Mesothelial cell of epicardium (in vitro differentiated cells): ENCODE measurements at regions not wholly inside any gene's neighbourhood (a gene's known extent, or its start where the extent isn't known, plus 50 kb on each side); places are given as distances from the start of the nearest gene placed in this dataset.
"Not testable (repeated sequence)": the region's sequence is repeated elsewhere in the genome, so short reads cannot be mapped to it uniquely, and the experiment has no call there.

Experiments used
- DNase-seq, 2 experiments: peaks; one replicate each; pipeline ENCODE4 v3.0.0; 2021; ENCODE audit warnings: low spot score in 2 of 2; ENCODE audit not compliant: unreplicated experiment in 2 of 2
- H3K27ac Mint-ChIP-seq: 2 replicates; pipeline ENCODE4 v1.8.0; 2021; ENCODE audit warnings: mixed read lengths
- H3K27me3 Mint-ChIP-seq: 2 replicates; pipeline ENCODE4 v1.8.0; 2021; ENCODE audit warnings: low read depth, mixed read lengths
- H3K36me3 Mint-ChIP-seq: 2 replicates; pipeline ENCODE4 v1.8.0; 2021; ENCODE audit warnings: mixed read lengths
- H3K4me1 Mint-ChIP-seq: 2 replicates; pipeline ENCODE4 v1.8.0; 2021; ENCODE audit warnings: mixed read lengths
- H3K4me3 Mint-ChIP-seq: 2 replicates; pipeline ENCODE4 v1.8.0; 2021; ENCODE audit warnings: mild to moderate bottlenecking, moderate library complexity, mixed read lengths
- H3K9me3 Mint-ChIP-seq: 2 replicates; pipeline ENCODE4 v1.8.0; 2021; ENCODE audit warnings: mixed read lengths
- TF ChIP-seq, protein P1 (sequence below): fragments of 200-600 bp; sonication (generic); IDR thresholded peaks from one replicate; pipeline ENCODE4 v1.5.0; 2021; ENCODE audit warnings: antibody characterized with exemption; ENCODE audit not compliant: unreplicated experiment

DNA sequence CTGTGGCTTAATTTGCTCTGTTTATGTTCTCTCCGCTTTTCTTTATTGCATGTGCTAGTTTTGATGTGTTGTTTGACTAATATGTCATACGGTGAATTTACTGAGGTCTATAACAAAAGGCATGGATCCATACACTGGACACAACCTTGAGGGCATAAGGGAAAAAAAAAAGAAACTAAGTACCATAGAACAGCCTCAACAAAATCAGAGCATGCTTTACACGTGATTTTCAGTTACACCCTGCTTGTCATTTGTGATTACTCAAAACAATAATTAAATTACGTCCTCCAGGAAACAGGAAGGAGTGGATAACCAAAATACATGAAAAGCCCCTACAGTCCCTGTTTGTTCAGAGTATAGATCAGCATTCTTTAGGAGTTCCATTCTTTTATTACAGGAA is 150.5 kb downstream of the CRPPA start:
- no peak for DNase-seq
- Mint-ChIP-seq H3K4me3 (no peak overlapping the region), H3K36me3 (no peaks in the 10 kb centered on the region), H3K27ac (peak overlapping the region; percentile 83), H3K27me3 (no peaks in the 10 kb centered on the region), H3K9me3 (peaks cover 3% of the 10 kb centered on the region), H3K4me1 (peaks cover 38% of the 10 kb centered on the region)
- TF ChIP-seq, protein P1, sequence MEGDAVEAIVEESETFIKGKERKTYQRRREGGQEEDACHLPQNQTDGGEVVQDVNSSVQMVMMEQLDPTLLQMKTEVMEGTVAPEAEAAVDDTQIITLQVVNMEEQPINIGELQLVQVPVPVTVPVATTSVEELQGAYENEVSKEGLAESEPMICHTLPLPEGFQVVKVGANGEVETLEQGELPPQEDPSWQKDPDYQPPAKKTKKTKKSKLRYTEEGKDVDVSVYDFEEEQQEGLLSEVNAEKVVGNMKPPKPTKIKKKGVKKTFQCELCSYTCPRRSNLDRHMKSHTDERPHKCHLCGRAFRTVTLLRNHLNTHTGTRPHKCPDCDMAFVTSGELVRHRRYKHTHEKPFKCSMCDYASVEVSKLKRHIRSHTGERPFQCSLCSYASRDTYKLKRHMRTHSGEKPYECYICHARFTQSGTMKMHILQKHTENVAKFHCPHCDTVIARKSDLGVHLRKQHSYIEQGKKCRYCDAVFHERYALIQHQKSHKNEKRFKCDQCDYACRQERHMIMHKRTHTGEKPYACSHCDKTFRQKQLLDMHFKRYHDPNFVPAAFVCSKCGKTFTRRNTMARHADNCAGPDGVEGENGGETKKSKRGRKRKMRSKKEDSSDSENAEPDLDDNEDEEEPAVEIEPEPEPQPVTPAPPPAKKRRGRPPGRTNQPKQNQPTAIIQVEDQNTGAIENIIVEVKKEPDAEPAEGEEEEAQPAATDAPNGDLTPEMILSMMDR: no peak

DNA sequence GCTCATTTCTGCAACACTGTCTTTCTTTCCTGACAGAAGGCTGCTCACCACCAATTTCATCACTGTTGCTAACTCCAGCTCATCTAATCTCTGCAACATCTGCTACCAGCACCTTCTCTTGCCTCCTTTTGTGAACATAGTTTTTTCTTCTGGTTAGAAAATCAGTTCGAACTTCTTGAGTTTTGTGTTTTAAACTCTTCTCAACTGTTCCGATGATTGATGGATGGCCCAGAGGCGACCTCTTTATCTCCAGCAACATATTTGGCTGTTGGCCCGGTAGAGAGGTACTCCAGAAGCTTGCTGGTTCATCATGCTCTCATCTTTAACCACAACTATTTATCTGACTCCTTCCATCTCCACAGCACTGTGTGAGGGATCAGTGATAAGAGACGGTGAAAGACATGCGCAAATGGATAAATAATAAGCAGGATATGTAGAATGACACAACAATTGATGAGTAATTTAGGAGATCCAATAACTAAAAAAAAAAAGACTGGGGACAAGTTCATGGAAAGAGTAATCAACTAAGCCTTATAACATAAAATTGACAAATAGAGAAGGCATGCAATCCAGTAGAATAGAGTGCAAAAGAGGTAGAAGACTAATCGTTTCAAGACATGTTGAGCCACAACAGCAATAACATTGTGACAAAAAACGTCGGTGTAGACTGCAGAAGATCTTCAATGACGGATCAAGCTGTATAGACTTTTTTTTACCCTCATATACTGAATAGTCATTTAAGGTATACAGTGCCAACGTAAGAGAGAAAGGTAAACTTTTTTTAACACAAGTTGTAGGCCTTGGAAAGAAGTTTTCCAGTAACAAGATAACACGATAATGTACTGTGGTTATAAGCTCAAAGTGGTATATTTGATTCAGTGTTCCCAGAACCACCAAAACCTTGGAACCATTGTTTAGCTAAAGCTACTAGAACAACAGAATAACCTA is 152.2 kb downstream of the CRPPA start:
- no peak overlapping the region for H3K4me3 Mint-ChIP-seq
- H3K36me3 Mint-ChIP-seq: no peaks in the 10 kb centered on the region
- TF ChIP-seq, protein P1: no peak
- DNase-seq: peak in 1 of 2 experiments; percentile 45
- H3K9me3 Mint-ChIP-seq: peaks cover 3% of the 10 kb centered on the region
- peak overlapping the region; percentile 74 for H3K27ac Mint-ChIP-seq
- peaks cover 38% of the 10 kb centered on the region for H3K4me1 Mint-ChIP-seq
- H3K27me3 Mint-ChIP-seq: no peaks in the 10 kb centered on the region

DNA sequence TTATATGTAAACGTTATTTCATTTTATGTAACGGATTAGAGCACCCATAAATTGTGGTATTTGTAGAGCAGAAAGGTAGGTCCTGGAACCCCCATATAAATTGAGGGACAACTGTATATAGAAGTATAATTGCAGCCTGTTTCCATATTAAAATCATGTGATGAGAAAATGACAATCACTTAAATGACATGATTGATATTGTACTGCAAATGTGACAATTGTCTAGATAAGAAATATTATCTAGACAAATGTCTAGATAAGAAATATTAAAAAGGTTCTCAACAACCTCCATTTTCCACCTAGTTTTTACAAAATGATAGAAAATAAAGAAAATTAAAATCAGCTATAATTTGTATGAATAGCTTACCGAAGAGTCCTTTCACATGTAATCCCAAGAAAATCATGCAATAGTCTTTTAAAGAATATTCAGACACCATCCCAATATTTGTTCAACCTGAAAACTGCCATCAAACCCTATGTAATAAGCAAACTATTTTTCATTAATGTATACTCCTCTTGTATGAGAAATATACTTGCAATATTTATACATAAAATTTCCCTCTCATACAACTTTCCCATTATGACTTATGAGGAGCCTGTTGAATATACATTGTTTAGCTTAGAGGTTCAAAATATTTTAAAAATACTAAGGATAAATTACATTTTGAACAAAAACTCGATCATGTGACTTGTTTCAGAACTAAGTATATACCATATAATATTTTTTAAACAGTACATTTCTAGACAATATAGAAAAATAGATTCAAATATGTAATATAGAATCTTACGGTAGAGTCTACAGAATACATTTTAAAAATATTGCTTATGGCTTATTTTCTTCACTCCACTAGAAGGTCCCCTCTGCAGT is 153.2 kb downstream of the CRPPA start:
- peak overlapping the region; percentile 74 for H3K27ac Mint-ChIP-seq
- peaks cover 35% of the 10 kb centered on the region for H3K4me1 Mint-ChIP-seq
- H3K27me3 Mint-ChIP-seq: no peaks in the 10 kb centered on the region
- TF ChIP-seq, protein P1: no peak
- no peaks in the 10 kb centered on the region for H3K36me3 Mint-ChIP-seq
- DNase-seq: no peak
- peaks cover 3% of the 10 kb centered on the region for H3K9me3 Mint-ChIP-seq
- no peak overlapping the region for H3K4me3 Mint-ChIP-seq

DNA sequence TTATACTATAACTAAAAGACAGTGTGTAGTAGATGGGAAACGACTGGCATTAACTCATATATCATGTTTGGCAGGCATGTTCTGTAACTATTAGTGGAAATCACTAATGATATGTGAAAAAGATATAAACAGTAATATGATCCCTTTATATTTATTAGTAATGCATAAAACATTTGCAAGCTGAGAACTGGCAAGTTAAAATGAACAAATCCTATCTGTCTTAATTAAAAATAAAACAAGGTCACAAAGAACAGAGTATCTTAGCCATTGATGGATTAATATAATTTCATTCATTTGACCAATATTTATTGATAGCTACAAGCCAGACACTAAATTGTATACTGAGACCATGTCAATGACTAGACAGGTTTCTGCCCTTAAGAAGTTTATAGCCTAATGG is 154.5 kb downstream of the CRPPA start:
- Mint-ChIP-seq H3K27ac (no peak overlapping the region), H3K4me3 (no peak overlapping the region), H3K4me1 (peaks cover 30% of the 10 kb centered on the region), H3K27me3 (no peaks in the 10 kb centered on the region), H3K9me3 (peaks cover 3% of the 10 kb centered on the region), H3K36me3 (no peaks in the 10 kb centered on the region)
- no peak for DNase-seq
- TF ChIP-seq, protein P1: no peak

DNA sequence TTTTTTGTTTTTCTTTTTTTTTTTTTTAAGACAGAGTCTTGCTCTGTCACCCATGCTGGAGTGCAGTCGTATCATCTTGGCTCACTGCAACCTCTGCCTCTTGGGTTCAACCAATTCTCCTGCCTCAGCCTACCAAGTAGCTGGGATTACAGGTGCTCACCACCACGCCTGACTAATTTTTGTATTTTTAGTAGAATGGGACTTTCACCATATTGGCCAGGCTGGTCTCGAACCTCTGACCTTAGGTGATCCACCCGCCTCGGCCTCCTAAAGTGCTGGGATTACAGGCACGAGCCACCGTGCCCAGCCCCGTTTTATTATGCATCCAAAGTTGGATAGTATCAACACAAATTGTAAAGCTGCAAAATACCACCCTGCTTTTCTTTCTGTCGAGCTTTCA is 154.9 kb downstream of the CRPPA start:
- H3K27me3 Mint-ChIP-seq, H3K36me3 Mint-ChIP-seq, H3K4me3 Mint-ChIP-seq, H3K27ac Mint-ChIP-seq, H3K9me3 Mint-ChIP-seq, DNase-seq: not testable (repeated sequence)
- H3K4me1 Mint-ChIP-seq: peaks cover 26% of the 10 kb centered on the region
